Tibial nerve (tissue), 4 donors: ENCODE measurements at regions not wholly inside any gene's neighbourhood (a gene's known extent, or its start where the extent isn't known, plus 50 kb on each side); places are given as distances from the start of the nearest gene placed in this dataset.

Experiments
- EP300 ChIP-seq, 2 donors: sonication (generic); formaldehyde crosslinking; IDR thresholded peaks; one replicate each; pipeline ENCODE4 v1.6.1; 2017; ENCODE audit warnings: antibody characterized with exemption in 2 of 2, mild to moderate bottlenecking in 1 of 2
- POLR2A ChIP-seq, 2 donors: fragments of 450-650 bp; IDR thresholded peaks; one replicate each; pipeline ENCODE4 v1.6.1; 2017; ENCODE audit warnings: antibody characterized with exemption in 2 of 2, mild to moderate bottlenecking in 2 of 2, moderate library complexity in 2 of 2
- TF ChIP-seq, protein P1 (sequence below), 5 experiments: fragments of 200-600 bp in 3 of 5; fragments of 450-650 bp in 2 of 5; sonication (generic) in 3 of 5; IDR thresholded peaks; one replicate each; pipeline ENCODE4 v1.5.1; 2016 to 2019; ENCODE audit warnings: antibody characterized with exemption in 5 of 5, mild to moderate bottlenecking in 3 of 5, moderate library complexity in 2 of 5

DNA sequence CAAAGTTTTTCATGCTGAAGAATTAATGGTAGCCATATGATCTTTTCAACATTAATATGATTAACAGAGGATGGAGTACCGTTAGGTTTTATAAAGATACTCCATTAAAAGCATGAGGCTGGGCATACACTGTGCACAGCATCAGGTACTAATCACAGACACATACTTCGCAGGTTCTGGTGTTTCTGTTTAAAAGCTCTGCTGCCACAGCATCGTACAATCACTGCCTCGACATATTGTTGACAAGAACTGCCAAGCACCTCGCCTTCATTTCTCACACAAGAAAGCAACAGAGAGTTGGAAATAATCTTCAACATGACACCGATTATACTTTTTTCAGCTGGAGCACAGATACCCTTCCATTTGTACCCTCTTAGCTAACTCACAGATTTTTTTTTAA is 753.4 kb upstream of the FAM241A start:
- TF ChIP-seq, protein P1, sequence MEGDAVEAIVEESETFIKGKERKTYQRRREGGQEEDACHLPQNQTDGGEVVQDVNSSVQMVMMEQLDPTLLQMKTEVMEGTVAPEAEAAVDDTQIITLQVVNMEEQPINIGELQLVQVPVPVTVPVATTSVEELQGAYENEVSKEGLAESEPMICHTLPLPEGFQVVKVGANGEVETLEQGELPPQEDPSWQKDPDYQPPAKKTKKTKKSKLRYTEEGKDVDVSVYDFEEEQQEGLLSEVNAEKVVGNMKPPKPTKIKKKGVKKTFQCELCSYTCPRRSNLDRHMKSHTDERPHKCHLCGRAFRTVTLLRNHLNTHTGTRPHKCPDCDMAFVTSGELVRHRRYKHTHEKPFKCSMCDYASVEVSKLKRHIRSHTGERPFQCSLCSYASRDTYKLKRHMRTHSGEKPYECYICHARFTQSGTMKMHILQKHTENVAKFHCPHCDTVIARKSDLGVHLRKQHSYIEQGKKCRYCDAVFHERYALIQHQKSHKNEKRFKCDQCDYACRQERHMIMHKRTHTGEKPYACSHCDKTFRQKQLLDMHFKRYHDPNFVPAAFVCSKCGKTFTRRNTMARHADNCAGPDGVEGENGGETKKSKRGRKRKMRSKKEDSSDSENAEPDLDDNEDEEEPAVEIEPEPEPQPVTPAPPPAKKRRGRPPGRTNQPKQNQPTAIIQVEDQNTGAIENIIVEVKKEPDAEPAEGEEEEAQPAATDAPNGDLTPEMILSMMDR (IDR thresholded peaks at IDR 0.05): no peak
- TF ChIP-seq POLR2A (IDR thresholded peaks at IDR 0.05) (no peak), EP300 (IDR thresholded peaks at IDR 0.05) (no peak)
